CD14-positive monocyte (primary cell): ENCODE measurements at regions not wholly inside any gene's neighbourhood (a gene's known extent, or its start where the extent isn't known, plus 50 kb on each side); places are given as distances from the start of the nearest gene placed in this dataset.

Experiments
- DNase-seq, 3 donors: peaks; one replicate each; pipeline ENCODE4 v3.0.0-alpha.2; 2011 to 2022
- H2AFZ ChIP-seq: 2 replicates; pipeline ENCODE4 v1.6.0; 2012; ENCODE audit warnings: mild to moderate bottlenecking, low read depth, low read length, inconsistent platforms; ENCODE audit not compliant: insufficient read depth, poor library complexity, severe bottlenecking
- H3K27ac ChIP-seq, 2 donors: 1 replicate in 1 of 2; 2 replicates in 1 of 2; pipeline ENCODE4 v1.5.1; 2012 to 2013; ENCODE audit warnings: low read length in 2 of 2, control low read depth in 1 of 2, inconsistent platforms in 1 of 2, low read depth in 1 of 2, mild to moderate bottlenecking in 1 of 2
- H3K27me3 ChIP-seq, 2 donors: one replicate each; pipeline versions ENCODE4 v1.6.0 to v1.6.1; 2011 to 2013; ENCODE audit warnings: low read length in 2 of 2; ENCODE audit not compliant: control insufficient read depth in 2 of 2, insufficient read depth in 2 of 2
- H3K36me3 ChIP-seq, 2 donors: replicated peaks in 1 of 2; 1 replicate in 1 of 2; 2 replicates in 1 of 2; pipeline versions ENCODE4 v1.5.1 to v1.6.1; 2012 to 2013; ENCODE audit warnings: low read length in 2 of 2, control low read depth in 1 of 2, inconsistent platforms in 1 of 2, mild to moderate bottlenecking in 1 of 2; ENCODE audit not compliant: insufficient read depth in 2 of 2, control insufficient read depth in 1 of 2
- H3K4me1 ChIP-seq, 2 donors: 1 replicate in 1 of 2; 2 replicates in 1 of 2; pipeline versions ENCODE4 v1.5.1 to v1.6.1; 2012 to 2013; ENCODE audit warnings: low read length in 2 of 2, control low read depth in 1 of 2, inconsistent platforms in 1 of 2, mild to moderate bottlenecking in 1 of 2, moderate library complexity in 1 of 2; ENCODE audit not compliant: insufficient read depth in 2 of 2, control insufficient read depth in 1 of 2
- H3K4me2 ChIP-seq: replicated peaks from 2 replicates; pipeline ENCODE3; 2012; ENCODE audit warnings: low read length, moderate library complexity, mild to moderate bottlenecking; ENCODE audit not compliant: poor library complexity, severe bottlenecking; ENCODE audit errors: extremely low read depth
- H3K4me3 ChIP-seq, 3 experiments: fragments of 200-600 bp in 1 of 3; sonication (generic) in 1 of 3; replicated peaks in 1 of 3; 1 replicate in 2 of 3; 2 replicates in 1 of 3; pipeline ENCODE4 v1.5.1; 2011 to 2013; ENCODE audit warnings: low read length in 3 of 3, mild to moderate bottlenecking in 3 of 3, control low read depth in 2 of 3, low read depth in 2 of 3, inconsistent platforms in 1 of 3, moderate library complexity in 1 of 3
- H3K79me2 ChIP-seq: 2 replicates; pipeline ENCODE4 v1.6.0; 2012; ENCODE audit warnings: mild to moderate bottlenecking, control low read depth, inconsistent platforms, low read length, moderate library complexity; ENCODE audit not compliant: insufficient read depth
- H3K9ac ChIP-seq: 2 replicates; pipeline ENCODE4 v1.6.0; 2017; ENCODE audit warnings: low read length, mild to moderate bottlenecking; ENCODE audit not compliant: insufficient read depth, poor library complexity, severe bottlenecking
- H3K9me3 ChIP-seq, 2 donors: replicated peaks in 1 of 2; 1 replicate in 1 of 2; 2 replicates in 1 of 2; pipeline versions ENCODE4 v1.5.1 to v1.6.1; 2012 to 2013; ENCODE audit warnings: low read length in 2 of 2, control low read depth in 1 of 2; ENCODE audit not compliant: control insufficient read depth in 1 of 2, insufficient read depth in 1 of 2
- H4K20me1 ChIP-seq: 2 replicates; pipeline ENCODE4 v1.6.0; 2012; ENCODE audit warnings: mild to moderate bottlenecking, low read length, control low read depth, moderate library complexity; ENCODE audit not compliant: insufficient read depth
- H3K27ac Mint-ChIP-seq, 7 donors: one replicate each; pipeline ENCODE4 v1.8.0; 2020; ENCODE audit warnings: mild to moderate bottlenecking in 7 of 7, mixed read lengths in 7 of 7, moderate library complexity in 6 of 7, inconsistent platforms in 2 of 7
- H3K27me3 Mint-ChIP-seq, 3 donors: one replicate each; pipeline ENCODE4 v1.8.0; 2021 to 2022; ENCODE audit warnings: low read depth in 3 of 3, mild to moderate bottlenecking in 3 of 3, mixed read lengths in 3 of 3, moderate library complexity in 3 of 3, inconsistent platforms in 1 of 3
- H3K36me3 Mint-ChIP-seq, 2 donors: one replicate each; pipeline ENCODE4 v1.8.0; 2020; ENCODE audit warnings: mixed read lengths in 2 of 2, inconsistent platforms in 1 of 2, mild to moderate bottlenecking in 1 of 2
- H3K4me1 Mint-ChIP-seq: one replicate; pipeline ENCODE4 v1.8.0; 2020; ENCODE audit warnings: mild to moderate bottlenecking, mixed read lengths
- H3K4me3 Mint-ChIP-seq, 2 donors: one replicate each; pipeline ENCODE4 v1.8.0; 2020; ENCODE audit warnings: mild to moderate bottlenecking in 2 of 2, mixed read lengths in 2 of 2, moderate library complexity in 1 of 2
- H3K9me3 Mint-ChIP-seq, 7 donors: one replicate each; pipeline ENCODE4 v1.8.0; 2020 to 2022; ENCODE audit warnings: mixed read lengths in 7 of 7, mild to moderate bottlenecking in 6 of 7, moderate library complexity in 6 of 7, inconsistent platforms in 2 of 7
- CTCF ChIP-seq: fragments of 200-600 bp; IDR thresholded peaks from one replicate; pipeline ENCODE4 v1.8.0; 2022; ENCODE audit warnings: antibody characterized with exemption, mild to moderate bottlenecking
- WGBS: methylation state at CpG from one replicate; pipeline ENCODE4 v1.1.5; 2013; ENCODE audit warnings: missing lambda C conversion rate; ENCODE audit not compliant: insufficient coverage; 5-methylcytosine and 5-hydroxymethylcytosine counted together
- intact Hi-C, 2 donors: fragments of 100-400 bp; cut with micrococcal nuclease; formaldehyde crosslinking; loops; one replicate each; pipeline versions ENCODE4 v1.15.0 to v1.15.1; 2023

GRCh38 chr22:47355388-47355725 is 592.9 kb downstream of the TBC1D22A start:
- H3K27ac ChIP-seq = no peak overlapping the region
- WGBS = 66% methylated on average over 4 of the region's 4 CpGs
- H3K27ac Mint-ChIP-seq = no peak overlapping the region
- no peak overlapping the region for H2AFZ ChIP-seq
- H3K4me3 Mint-ChIP-seq = no peak overlapping the region
- H3K4me1 Mint-ChIP-seq = no peaks in the 10 kb centered on the region
- H3K36me3 ChIP-seq = no peaks in the 10 kb centered on the region
- intact Hi-C loops = no loop called here
- no peak for DNase-seq
- TF ChIP-seq CTCF = no peak
- peaks cover 4 to 11% (median 9%) of the 10 kb centered on the region in 7 donors for H3K9me3 Mint-ChIP-seq
- H3K9me3 ChIP-seq = peaks cover 4 to 11% of the 10 kb centered on the region in 2 donors
- H4K20me1 ChIP-seq = no peaks in the 10 kb centered on the region
- no peaks in the 10 kb centered on the region for H3K4me1 ChIP-seq
- no peak overlapping the region for H3K4me2 ChIP-seq
- H3K27me3 ChIP-seq = no peaks in the 10 kb centered on the region
- no peak overlapping the region for H3K9ac ChIP-seq
- H3K79me2 ChIP-seq = no peaks in the 10 kb centered on the region
- H3K27me3 Mint-ChIP-seq = peaks cover 0 to 4% (median 0%) of the 10 kb centered on the region in 3 donors
- H3K36me3 Mint-ChIP-seq = no peaks in the 10 kb centered on the region
- no peak overlapping the region for H3K4me3 ChIP-seq

GRCh38 chr22:47354668-47355387 is 592.4 kb downstream of the TBC1D22A start:
- Histone ChIP-seq H3K9me3 (peaks cover 4 to 11% of the 10 kb centered on the region in 2 donors), H3K36me3 (no peaks in the 10 kb centered on the region), H3K27ac (no peak overlapping the region), H3K4me2 (no peak overlapping the region), H3K9ac (no peak overlapping the region), H4K20me1 (no peaks in the 10 kb centered on the region), H2AFZ (no peak overlapping the region), H3K4me3 (no peak overlapping the region), H3K27me3 (no peaks in the 10 kb centered on the region), H3K79me2 (no peaks in the 10 kb centered on the region), H3K4me1 (no peaks in the 10 kb centered on the region)
- no peak for TF ChIP-seq CTCF
- Mint-ChIP-seq H3K4me3 (no peak overlapping the region), H3K36me3 (no peaks in the 10 kb centered on the region), H3K27ac (no peak overlapping the region), H3K4me1 (no peaks in the 10 kb centered on the region), H3K27me3 (peaks cover 0 to 4% (median 0%) of the 10 kb centered on the region in 3 donors), H3K9me3 (peaks cover 4 to 11% (median 9%) of the 10 kb centered on the region in 7 donors)
- 83% methylated on average over 9 of the region's 16 CpGs for WGBS
- intact Hi-C loops = no loop called here
- DNase-seq = no peak
